Activated T-helper 1 cell treated with Interleukin-2 at 50 U/mL for 16 hours (primary cell): ENCODE measurements at regions not wholly inside any gene's neighbourhood (a gene's known extent, or its start where the extent isn't known, plus 50 kb on each side); places are given as distances from the start of the nearest gene placed in this dataset.
"Not testable (repeated sequence)": the region's sequence is repeated elsewhere in the genome, so short reads cannot be mapped to it uniquely, and the experiment has no call there.

Source experiments
- DNase-seq: peaks from one replicate; pipeline ENCODE4 v3.0.0-alpha.2; 2020; ENCODE audit warnings: low read depth

- DNase-seq: no peak
These were observed 98.8 kb downstream of the BMP4 start for GRCh38 chr14:53857625-53858344.

GRCh38 chr14:53855574-53855973 is 101.1 kb downstream of the BMP4 start:
- DNase-seq: no peak

- no peak for DNase-seq
These were observed 101.5 kb downstream of the BMP4 start for GRCh38 chr14:53855127-53855526.

GRCh38 chr14:53851394-53852090 is 105.1 kb downstream of the BMP4 start:
- no peak for DNase-seq

- DNase-seq: no peak
These were observed 105.8 kb downstream of the BMP4 start for GRCh38 chr14:53850714-53851296.

GRCh38 chr14:53849549-53849948 is 107.1 kb downstream of the BMP4 start:
- DNase-seq: no peak

- no peak for DNase-seq
These were observed 107.8 kb downstream of the BMP4 start for GRCh38 chr14:53848854-53849253.

- DNase-seq: no peak
These were observed 108.7 kb downstream of the BMP4 start for GRCh38 chr14:53847881-53848280.

- DNase-seq: no peak
These were observed 109.6 kb downstream of the BMP4 start for GRCh38 chr14:53847057-53847456.

- no peak for DNase-seq
These were observed 110.6 kb downstream of the BMP4 start for GRCh38 chr14:53845813-53846693.

GRCh38 chr14:53842938-53843337 is 113.7 kb downstream of the BMP4 start:
- DNase-seq: no peak

GRCh38 chr14:53841109-53842099 is 115.2 kb downstream of the BMP4 start:
- DNase-seq: no peak

- no peak for DNase-seq
These were observed 116.2 kb downstream of the BMP4 start for GRCh38 chr14:53840444-53840843.

GRCh38 chr14:53838374-53838773 is 118.3 kb downstream of the BMP4 start:
- DNase-seq: no peak

- DNase-seq: not testable (repeated sequence)
These were observed 119.0 kb downstream of the BMP4 start for GRCh38 chr14:53837656-53838055.

- DNase-seq: no peak
These were observed 120.1 kb downstream of the BMP4 start for GRCh38 chr14:53836551-53836950.

GRCh38 chr14:53828820-53829219 is 127.8 kb downstream of the BMP4 start:
- no peak for DNase-seq

GRCh38 chr14:53824061-53824460 is 132.6 kb downstream of the BMP4 start:
- no peak for DNase-seq

- DNase-seq: no peak
These were observed 142.2 kb downstream of the BMP4 start for GRCh38 chr14:53814392-53814791.

- DNase-seq: no peak
These were observed 146.4 kb downstream of the BMP4 start for GRCh38 chr14:53810221-53810620.

GRCh38 chr14:53808042-53808441 is 148.6 kb downstream of the BMP4 start:
- DNase-seq: no peak
